HCT116 (cell line): ENCODE measurements at regions not wholly inside any gene's neighbourhood (a gene's known extent, or its start where the extent isn't known, plus 50 kb on each side); places are given as distances from the start of the nearest gene placed in this dataset.

Experiments used
- ATAC-seq: fragments of 200-7000 bp; cut with Tn5 transposase; 2 replicates; pipeline ENCODE4 v1.9.1; 2020; ENCODE audit warnings: mild to moderate bottlenecking, moderate library complexity
- BruUV-seq: library from RNA; stranded (reverse); fragments of 400-500 nt; replicated peaks from 2 replicates; lab custom pipeline; 2021; lab: Mats Ljungman, UMichigan
- CTCF ChIA-PET: fragments of 300-600 bp; sonication (Branson Sonifier 250); formaldehyde crosslinking; loops from one replicate; lab custom pipeline; 2021; ENCODE audit warnings: antibody characterized with exemption; lab: Charles Lee
- POLR2A ChIA-PET: fragments of 300-600, 350-600 bp; sonication (Branson Sonifier 250); formaldehyde crosslinking; loops from one replicate; lab custom pipeline; 2021; ENCODE audit warnings: antibody characterized with exemption; lab: Charles Lee
- RAD21 ChIA-PET, 2 experiments: fragments of 300-600 bp; sonication (Branson Sonifier 250); formaldehyde crosslinking; loops; one replicate each; lab custom pipeline; 2023; ENCODE audit warnings: low total read pairs in 2 of 2; ENCODE audit not compliant: uncharacterized antibody in 2 of 2, unreplicated experiment in 2 of 2, low non-redundant PET in 1 of 2; lab: Charles Lee
- DNase-seq: peaks from one replicate; pipeline ENCODE4 v3.0.0-alpha.2; 2010; ENCODE audit warnings: low read depth, low spot score
- H2AFZ ChIP-seq: fragments of 200-600 bp; shearing (Covaris generic), sonication (generic); 2 replicates; pipeline ENCODE4 v1.6.1; 2017; ENCODE audit warnings: low read depth, mixed run types, mixed read lengths, antibody characterized with exemption, low read length; ENCODE audit not compliant: poor library complexity, severe bottlenecking
- H3K27ac ChIP-seq: 2 replicates; pipeline ENCODE4 v1.5.1; 2012; ENCODE audit warnings: low read depth, low read length
- H3K27me3 ChIP-seq: fragments of 200-600 bp; sonication (generic); 2 replicates; pipeline ENCODE4 v1.6.1; 2016; ENCODE audit warnings: mixed run types, low read length, mixed read lengths; ENCODE audit not compliant: insufficient read depth
- H3K36me3 ChIP-seq, 2 experiments: fragments of 200-500 bp in 1 of 2; fragments of 200-600 bp in 1 of 2; sonication (Bioruptor generic) in 1 of 2; sonication (generic) in 1 of 2; 2 replicates each; pipeline versions ENCODE4 v1.5.1 to v1.6.1; 2014 to 2016; ENCODE audit warnings: low read length in 2 of 2, inconsistent platforms in 1 of 2, mixed read lengths in 1 of 2, mixed run types in 1 of 2; ENCODE audit not compliant: insufficient read depth in 2 of 2, control insufficient read depth in 1 of 2
- H3K4me1 ChIP-seq, 2 experiments: fragments of 200-600 bp in 1 of 2; sonication (generic) in 1 of 2; 2 replicates each; pipeline versions ENCODE4 v1.5.1 to v1.6.1; 2012 to 2017; ENCODE audit warnings: low read length in 2 of 2, inconsistent platforms in 1 of 2, mild to moderate bottlenecking in 1 of 2, mixed read lengths in 1 of 2, mixed run types in 1 of 2, moderate library complexity in 1 of 2; ENCODE audit not compliant: insufficient read depth in 2 of 2, control insufficient read depth in 1 of 2
- H3K4me2 ChIP-seq: fragments of 200-600 bp; sonication (generic); 2 replicates; pipeline ENCODE4 v1.6.1; 2017; ENCODE audit warnings: mixed run types, low read length, mixed read lengths
- H3K4me3 ChIP-seq, 2 experiments: fragments of 200-600 bp in 1 of 2; sonication (generic) in 1 of 2; replicated peaks in 1 of 2; 2 replicates each; pipeline ENCODE4 v1.5.1; 2011 to 2016; ENCODE audit warnings: low read length in 2 of 2, control low read depth in 1 of 2, low read depth in 1 of 2, mild to moderate bottlenecking in 1 of 2, mixed read lengths in 1 of 2, mixed run types in 1 of 2
- H3K79me2 ChIP-seq: fragments of 200-600 bp; sonication (generic); 2 replicates; pipeline ENCODE4 v1.6.1; 2017; ENCODE audit warnings: mild to moderate bottlenecking, mixed run types, low read length, moderate library complexity, mixed read lengths; ENCODE audit not compliant: insufficient read depth
- H3K9ac ChIP-seq: fragments of 200-600 bp; sonication (generic); 2 replicates; pipeline ENCODE4 v1.6.1; 2016; ENCODE audit warnings: low read length, mixed read lengths
- H3K9me2 ChIP-seq: fragments of 200-600 bp; sonication (generic), shearing (Covaris generic); 2 replicates; pipeline ENCODE4 v1.6.1; 2017; ENCODE audit warnings: mixed run types, mild to moderate bottlenecking, moderate library complexity; ENCODE audit not compliant: insufficient read depth
- H3K9me3 ChIP-seq, 2 experiments: fragments of 200-500 bp in 1 of 2; fragments of 200-600 bp in 1 of 2; sonication (Bioruptor generic) in 1 of 2; sonication (generic) in 1 of 2; 2 replicates each; pipeline ENCODE4 v1.6.1; 2014 to 2017; ENCODE audit warnings: low read length in 2 of 2, mixed read lengths in 2 of 2, inconsistent platforms in 1 of 2, low read depth in 1 of 2, mild to moderate bottlenecking in 1 of 2, mixed run types in 1 of 2, moderate library complexity in 1 of 2; ENCODE audit not compliant: control insufficient read depth in 1 of 2, insufficient read depth in 1 of 2
- H4K20me1 ChIP-seq: fragments of 200-600 bp; sonication (generic), shearing (Covaris generic); 2 replicates; pipeline ENCODE4 v1.6.1; 2017; ENCODE audit warnings: mixed run types, mild to moderate bottlenecking, moderate library complexity; ENCODE audit not compliant: insufficient read depth
- CEBPB ChIP-seq: IDR thresholded peaks from 2 replicates; pipeline ENCODE4 v1.6.1; 2012; ENCODE audit warnings: low read depth
- EGR1 ChIP-seq: IDR thresholded peaks from 2 replicates; pipeline ENCODE4 v1.6.1; 2012; ENCODE audit warnings: low read depth
- ELF1 ChIP-seq: IDR thresholded peaks from 2 replicates; pipeline ENCODE4 v1.6.1; 2012; ENCODE audit warnings: low read depth, borderline replicate concordance
- EZH2 ChIP-seq: fragments of 200-600 bp; sonication (generic); IDR thresholded peaks from 2 replicates; pipeline ENCODE4 v1.6.1; 2017; ENCODE audit warnings: antibody characterized with exemption, mixed run types
- FOSL1 ChIP-seq: IDR thresholded peaks from 2 replicates; pipeline ENCODE4 v1.6.1; 2012; ENCODE audit warnings: low read depth
- POLR2A ChIP-seq: IDR thresholded peaks from 2 replicates; pipeline ENCODE4 v1.7.0; 2011; ENCODE audit warnings: borderline replicate concordance; ENCODE audit not compliant: insufficient read depth, insufficient read length; ENCODE audit errors: extremely low read depth
- POLR2AphosphoS5 ChIP-seq: IDR thresholded peaks from 2 replicates; pipeline ENCODE4 v1.6.1; 2011; ENCODE audit warnings: mild to moderate bottlenecking, low read depth, low read length, moderate library complexity
- SIN3A ChIP-seq: IDR thresholded peaks from 2 replicates; pipeline ENCODE4 v1.6.1; 2012; ENCODE audit warnings: low read depth
- SP1 ChIP-seq: IDR thresholded peaks from 2 replicates; pipeline ENCODE4 v1.6.1; 2012; ENCODE audit warnings: low read depth
- SRF ChIP-seq: IDR thresholded peaks from 2 replicates; pipeline ENCODE4 v1.6.1; 2012; ENCODE audit warnings: low read depth
- TCF7L2 ChIP-seq: IDR thresholded peaks from 2 replicates; pipeline ENCODE4 v1.7.0; 2011; ENCODE audit warnings: borderline replicate concordance, inconsistent platforms; ENCODE audit not compliant: insufficient read depth, insufficient read length; ENCODE audit errors: extremely low read depth
- YY1 ChIP-seq: IDR thresholded peaks from 2 replicates; pipeline ENCODE4 v1.6.1; 2011; ENCODE audit warnings: low read length, low read depth, moderate library complexity, mild to moderate bottlenecking; ENCODE audit not compliant: insufficient replicate concordance; ENCODE audit errors: extremely low read depth
- ZFX ChIP-seq: fragments of 450-650 bp; IDR thresholded peaks from 2 replicates; pipeline ENCODE4 v1.6.1; 2017
- intact Hi-C: fragments of 100-400 bp; cut with micrococcal nuclease; formaldehyde crosslinking; loops from 2 replicates; pipeline ENCODE4 v1.10.0; 2022
- TF ChIP-seq, protein P1 (sequence below): IDR thresholded peaks from 2 replicates; pipeline ENCODE4 v1.6.1; 2011; ENCODE audit warnings: mild to moderate bottlenecking, low read length, moderate library complexity; ENCODE audit not compliant: insufficient replicate concordance; ENCODE audit errors: extremely low read depth
- TF ChIP-seq, protein P2 (sequence below): IDR thresholded peaks from 2 replicates; pipeline ENCODE4 v1.6.1; 2012
- TF ChIP-seq, protein P3 (sequence below), 3 experiments: fragments of 200-600 bp in 1 of 3; sonication (generic) in 1 of 3; IDR thresholded peaks in 2 of 3; conservative IDR thresholded peaks in 1 of 3; 2 replicates each; pipeline ENCODE4 v1.5.1; 2012 to 2017; ENCODE audit warnings: low read depth in 2 of 3, low read length in 2 of 3, antibody characterized with exemption in 1 of 3, borderline replicate concordance in 1 of 3, control low read depth in 1 of 3, mild to moderate bottlenecking in 1 of 3, mixed read lengths in 1 of 3, mixed run types in 1 of 3, moderate library complexity in 1 of 3; ENCODE audit not compliant: insufficient read depth in 1 of 3
- TF ChIP-seq, protein P4 (sequence below): IDR thresholded peaks from 2 replicates; pipeline ENCODE4 v1.6.1; 2012
- TF ChIP-seq, protein P5 (sequence below): IDR thresholded peaks from 2 replicates; pipeline ENCODE4 v1.6.1; 2012; ENCODE audit warnings: low read depth

DNA sequence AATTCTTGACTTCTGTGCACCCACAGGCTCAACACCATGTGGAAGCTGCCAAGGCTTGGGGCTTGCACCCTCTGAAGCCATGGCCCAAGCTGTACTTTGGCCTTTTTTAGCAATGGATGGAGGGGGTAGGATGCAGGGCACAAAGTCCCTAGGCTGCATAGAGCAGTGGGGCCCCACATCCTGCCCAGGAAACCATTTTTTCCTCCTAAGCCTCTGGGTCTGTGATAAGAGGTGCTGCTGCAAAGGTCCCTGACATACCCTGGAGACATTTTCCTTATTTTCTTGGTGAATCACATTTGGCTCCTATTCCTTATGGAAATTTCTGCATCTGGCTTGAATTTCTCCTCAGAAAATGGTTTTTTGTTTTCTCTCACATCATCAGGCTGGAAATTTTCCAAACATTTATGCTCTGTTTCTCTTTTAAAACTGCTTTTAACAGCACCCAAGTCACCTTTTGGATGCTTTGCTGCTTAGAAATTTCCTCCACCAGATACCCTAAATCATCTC lies 482.7 kb upstream of the TLE4 start:
- Histone ChIP-seq H3K9me3 (no peaks in the 10 kb centered on the region), H3K36me3 (no peaks in the 10 kb centered on the region), H4K20me1 (no peaks in the 10 kb centered on the region)
- TF ChIP-seq, protein P1, sequence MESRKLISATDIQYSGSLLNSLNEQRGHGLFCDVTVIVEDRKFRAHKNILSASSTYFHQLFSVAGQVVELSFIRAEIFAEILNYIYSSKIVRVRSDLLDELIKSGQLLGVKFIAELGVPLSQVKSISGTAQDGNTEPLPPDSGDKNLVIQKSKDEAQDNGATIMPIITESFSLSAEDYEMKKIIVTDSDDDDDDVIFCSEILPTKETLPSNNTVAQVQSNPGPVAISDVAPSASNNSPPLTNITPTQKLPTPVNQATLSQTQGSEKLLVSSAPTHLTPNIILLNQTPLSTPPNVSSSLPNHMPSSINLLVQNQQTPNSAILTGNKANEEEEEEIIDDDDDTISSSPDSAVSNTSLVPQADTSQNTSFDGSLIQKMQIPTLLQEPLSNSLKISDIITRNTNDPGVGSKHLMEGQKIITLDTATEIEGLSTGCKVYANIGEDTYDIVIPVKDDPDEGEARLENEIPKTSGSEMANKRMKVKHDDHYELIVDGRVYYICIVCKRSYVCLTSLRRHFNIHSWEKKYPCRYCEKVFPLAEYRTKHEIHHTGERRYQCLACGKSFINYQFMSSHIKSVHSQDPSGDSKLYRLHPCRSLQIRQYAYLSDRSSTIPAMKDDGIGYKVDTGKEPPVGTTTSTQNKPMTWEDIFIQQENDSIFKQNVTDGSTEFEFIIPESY, result no peak
- TF ChIP-seq TCF7L2 (no peak), SRF (no peak), EZH2 (no peak), FOSL1 (no peak), CEBPB (no peak), SP1 (no peak), SIN3A (no peak), ELF1 (no peak), POLR2AphosphoS5 (no peak), EGR1 (no peak), POLR2A (no peak), YY1 (no peak), ZFX (no peak)
- TF ChIP-seq, protein P2, sequence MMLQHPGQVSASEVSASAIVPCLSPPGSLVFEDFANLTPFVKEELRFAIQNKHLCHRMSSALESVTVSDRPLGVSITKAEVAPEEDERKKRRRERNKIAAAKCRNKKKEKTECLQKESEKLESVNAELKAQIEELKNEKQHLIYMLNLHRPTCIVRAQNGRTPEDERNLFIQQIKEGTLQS, result no peak
- TF ChIP-seq, protein P3, sequence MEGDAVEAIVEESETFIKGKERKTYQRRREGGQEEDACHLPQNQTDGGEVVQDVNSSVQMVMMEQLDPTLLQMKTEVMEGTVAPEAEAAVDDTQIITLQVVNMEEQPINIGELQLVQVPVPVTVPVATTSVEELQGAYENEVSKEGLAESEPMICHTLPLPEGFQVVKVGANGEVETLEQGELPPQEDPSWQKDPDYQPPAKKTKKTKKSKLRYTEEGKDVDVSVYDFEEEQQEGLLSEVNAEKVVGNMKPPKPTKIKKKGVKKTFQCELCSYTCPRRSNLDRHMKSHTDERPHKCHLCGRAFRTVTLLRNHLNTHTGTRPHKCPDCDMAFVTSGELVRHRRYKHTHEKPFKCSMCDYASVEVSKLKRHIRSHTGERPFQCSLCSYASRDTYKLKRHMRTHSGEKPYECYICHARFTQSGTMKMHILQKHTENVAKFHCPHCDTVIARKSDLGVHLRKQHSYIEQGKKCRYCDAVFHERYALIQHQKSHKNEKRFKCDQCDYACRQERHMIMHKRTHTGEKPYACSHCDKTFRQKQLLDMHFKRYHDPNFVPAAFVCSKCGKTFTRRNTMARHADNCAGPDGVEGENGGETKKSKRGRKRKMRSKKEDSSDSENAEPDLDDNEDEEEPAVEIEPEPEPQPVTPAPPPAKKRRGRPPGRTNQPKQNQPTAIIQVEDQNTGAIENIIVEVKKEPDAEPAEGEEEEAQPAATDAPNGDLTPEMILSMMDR (IDR thresholded peaks at IDR 0.05 in 2 of 3, conservative IDR thresholded peaks at IDR 0.05 in 1 of 3; ENCODE audit: borderline replicate concordance in 1 of 3, insufficient read depth in 1 of 3, low read depth in 2 of 3, low read length in 2 of 3), result no peak
- TF ChIP-seq, protein P4, sequence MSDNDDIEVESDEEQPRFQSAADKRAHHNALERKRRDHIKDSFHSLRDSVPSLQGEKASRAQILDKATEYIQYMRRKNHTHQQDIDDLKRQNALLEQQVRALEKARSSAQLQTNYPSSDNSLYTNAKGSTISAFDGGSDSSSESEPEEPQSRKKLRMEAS, result no peak
- TF ChIP-seq, protein P5, sequence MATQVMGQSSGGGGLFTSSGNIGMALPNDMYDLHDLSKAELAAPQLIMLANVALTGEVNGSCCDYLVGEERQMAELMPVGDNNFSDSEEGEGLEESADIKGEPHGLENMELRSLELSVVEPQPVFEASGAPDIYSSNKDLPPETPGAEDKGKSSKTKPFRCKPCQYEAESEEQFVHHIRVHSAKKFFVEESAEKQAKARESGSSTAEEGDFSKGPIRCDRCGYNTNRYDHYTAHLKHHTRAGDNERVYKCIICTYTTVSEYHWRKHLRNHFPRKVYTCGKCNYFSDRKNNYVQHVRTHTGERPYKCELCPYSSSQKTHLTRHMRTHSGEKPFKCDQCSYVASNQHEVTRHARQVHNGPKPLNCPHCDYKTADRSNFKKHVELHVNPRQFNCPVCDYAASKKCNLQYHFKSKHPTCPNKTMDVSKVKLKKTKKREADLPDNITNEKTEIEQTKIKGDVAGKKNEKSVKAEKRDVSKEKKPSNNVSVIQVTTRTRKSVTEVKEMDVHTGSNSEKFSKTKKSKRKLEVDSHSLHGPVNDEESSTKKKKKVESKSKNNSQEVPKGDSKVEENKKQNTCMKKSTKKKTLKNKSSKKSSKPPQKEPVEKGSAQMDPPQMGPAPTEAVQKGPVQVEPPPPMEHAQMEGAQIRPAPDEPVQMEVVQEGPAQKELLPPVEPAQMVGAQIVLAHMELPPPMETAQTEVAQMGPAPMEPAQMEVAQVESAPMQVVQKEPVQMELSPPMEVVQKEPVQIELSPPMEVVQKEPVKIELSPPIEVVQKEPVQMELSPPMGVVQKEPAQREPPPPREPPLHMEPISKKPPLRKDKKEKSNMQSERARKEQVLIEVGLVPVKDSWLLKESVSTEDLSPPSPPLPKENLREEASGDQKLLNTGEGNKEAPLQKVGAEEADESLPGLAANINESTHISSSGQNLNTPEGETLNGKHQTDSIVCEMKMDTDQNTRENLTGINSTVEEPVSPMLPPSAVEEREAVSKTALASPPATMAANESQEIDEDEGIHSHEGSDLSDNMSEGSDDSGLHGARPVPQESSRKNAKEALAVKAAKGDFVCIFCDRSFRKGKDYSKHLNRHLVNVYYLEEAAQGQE, result no peak
- TF ChIP-seq, all 23 proteins: peak for 0
- Histone ChIP-seq H3K9ac (no peak overlapping the region), H3K9me2 (no peaks in the 10 kb centered on the region), H3K4me1 (no peaks in the 10 kb centered on the region), H3K27ac (no peak overlapping the region), H3K4me3 (no peak overlapping the region), H2AFZ (no peak overlapping the region), H3K4me2 (no peak overlapping the region), H3K79me2 (no peaks in the 10 kb centered on the region), H3K27me3 (no peaks in the 10 kb centered on the region)
- CTCF ChIA-PET, result no interaction called here
- intact Hi-C loops, result no loop called here
- no peak for DNase-seq
- POLR2A ChIA-PET, result no interaction called here
- RAD21 ChIA-PET, result no interaction called here
- BruUV-seq, result no TSS peak
- no peak for ATAC-seq
